ENCODE measurements at regions not wholly inside any gene's neighbourhood (a gene's known extent, or its start where the extent isn't known, plus 50 kb on each side); places are given as distances from the start of the nearest gene placed in this dataset.

DNA sequence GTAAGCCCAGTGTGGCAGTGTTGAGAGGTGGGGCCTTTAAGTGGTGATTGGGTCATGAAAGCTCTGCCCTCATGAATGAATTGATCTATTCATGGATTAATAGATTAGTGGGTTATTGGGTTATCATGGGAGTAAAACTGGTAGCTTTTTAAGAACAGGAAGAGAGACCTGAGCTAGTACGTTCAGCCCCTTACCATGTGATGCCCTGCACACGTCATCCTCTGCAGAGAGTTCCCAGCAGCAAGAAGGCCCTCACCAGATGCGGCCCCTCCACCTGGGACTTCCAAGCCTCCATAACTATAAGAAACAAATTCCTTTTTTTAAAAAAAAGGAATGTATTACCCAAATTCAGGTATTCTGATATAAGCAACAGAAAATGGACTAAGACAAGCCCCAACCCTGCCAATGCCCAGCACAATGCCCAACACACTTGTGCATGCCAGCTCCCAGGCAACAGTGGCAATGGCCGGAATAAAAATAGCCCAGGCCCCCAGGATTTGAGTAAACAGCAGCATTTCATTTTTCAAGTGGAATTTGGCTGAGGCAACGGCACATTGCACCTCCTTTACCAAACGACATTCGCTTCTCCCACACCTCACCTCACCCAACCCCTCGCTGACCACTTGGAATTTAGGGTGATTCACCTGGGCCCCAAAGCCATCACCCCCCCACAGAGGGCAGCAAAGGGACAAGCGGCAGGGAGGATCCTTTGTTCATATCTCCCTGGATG, 215.9 kb downstream of the TOMM20 start:
- H3K27ac ChIP-seq (ENCODE audit: low read depth, low read length), result no peak overlapping the region
- no peaks in the 10 kb centered on the region for H3K79me2 ChIP-seq (ENCODE audit: insufficient read depth, low read length)
- no peak for DNase-seq (ENCODE audit: low read depth, low spot score)
- ChIA-PET POLR2A (no interaction called here), CTCF (no interaction called here), RAD21 (ENCODE audit: low non-redundant PET in 1 of 2, low total read pairs in 2 of 2, uncharacterized antibody in 2 of 2, unreplicated experiment in 2 of 2) (no interaction called here)
- no peaks in the 10 kb centered on the region for H3K27me3 ChIP-seq (ENCODE audit: insufficient read depth, low read length)
- intact Hi-C loops (cut with micrococcal nuclease), result no loop called here
- H3K9ac ChIP-seq (ENCODE audit: low read length), result no peak overlapping the region
- no peaks in the 10 kb centered on the region for H3K9me2 ChIP-seq (ENCODE audit: insufficient read depth)
- TF ChIP-seq, protein P1, sequence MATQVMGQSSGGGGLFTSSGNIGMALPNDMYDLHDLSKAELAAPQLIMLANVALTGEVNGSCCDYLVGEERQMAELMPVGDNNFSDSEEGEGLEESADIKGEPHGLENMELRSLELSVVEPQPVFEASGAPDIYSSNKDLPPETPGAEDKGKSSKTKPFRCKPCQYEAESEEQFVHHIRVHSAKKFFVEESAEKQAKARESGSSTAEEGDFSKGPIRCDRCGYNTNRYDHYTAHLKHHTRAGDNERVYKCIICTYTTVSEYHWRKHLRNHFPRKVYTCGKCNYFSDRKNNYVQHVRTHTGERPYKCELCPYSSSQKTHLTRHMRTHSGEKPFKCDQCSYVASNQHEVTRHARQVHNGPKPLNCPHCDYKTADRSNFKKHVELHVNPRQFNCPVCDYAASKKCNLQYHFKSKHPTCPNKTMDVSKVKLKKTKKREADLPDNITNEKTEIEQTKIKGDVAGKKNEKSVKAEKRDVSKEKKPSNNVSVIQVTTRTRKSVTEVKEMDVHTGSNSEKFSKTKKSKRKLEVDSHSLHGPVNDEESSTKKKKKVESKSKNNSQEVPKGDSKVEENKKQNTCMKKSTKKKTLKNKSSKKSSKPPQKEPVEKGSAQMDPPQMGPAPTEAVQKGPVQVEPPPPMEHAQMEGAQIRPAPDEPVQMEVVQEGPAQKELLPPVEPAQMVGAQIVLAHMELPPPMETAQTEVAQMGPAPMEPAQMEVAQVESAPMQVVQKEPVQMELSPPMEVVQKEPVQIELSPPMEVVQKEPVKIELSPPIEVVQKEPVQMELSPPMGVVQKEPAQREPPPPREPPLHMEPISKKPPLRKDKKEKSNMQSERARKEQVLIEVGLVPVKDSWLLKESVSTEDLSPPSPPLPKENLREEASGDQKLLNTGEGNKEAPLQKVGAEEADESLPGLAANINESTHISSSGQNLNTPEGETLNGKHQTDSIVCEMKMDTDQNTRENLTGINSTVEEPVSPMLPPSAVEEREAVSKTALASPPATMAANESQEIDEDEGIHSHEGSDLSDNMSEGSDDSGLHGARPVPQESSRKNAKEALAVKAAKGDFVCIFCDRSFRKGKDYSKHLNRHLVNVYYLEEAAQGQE (IDR thresholded peaks at IDR 0.05; ENCODE audit: low read depth), result no peak
- no peak for TF ChIP-seq RAD21 (IDR thresholded peaks at IDR 0.05; ENCODE audit: low read depth)
- no peak for TF ChIP-seq SRF (IDR thresholded peaks at IDR 0.05; ENCODE audit: low read depth)
- TF ChIP-seq FOSL1 (IDR thresholded peaks at IDR 0.05; ENCODE audit: low read depth), result no peak
- TF ChIP-seq, protein P2, sequence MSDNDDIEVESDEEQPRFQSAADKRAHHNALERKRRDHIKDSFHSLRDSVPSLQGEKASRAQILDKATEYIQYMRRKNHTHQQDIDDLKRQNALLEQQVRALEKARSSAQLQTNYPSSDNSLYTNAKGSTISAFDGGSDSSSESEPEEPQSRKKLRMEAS (IDR thresholded peaks at IDR 0.05), result no peak
- TF ChIP-seq POLR2A (IDR thresholded peaks at IDR 0.05; ENCODE audit: borderline replicate concordance, extremely low read depth, insufficient read depth, insufficient read length), result no peak
- TF ChIP-seq EZH2 (IDR thresholded peaks at IDR 0.05), result no peak
- no peak for TF ChIP-seq TCF7L2 (IDR thresholded peaks at IDR 0.05; ENCODE audit: borderline replicate concordance, extremely low read depth, insufficient read depth, insufficient read length)
- no peak for TF ChIP-seq YY1 (IDR thresholded peaks at IDR 0.05; ENCODE audit: extremely low read depth, insufficient replicate concordance, low read depth, low read length)
- TF ChIP-seq, protein P3, sequence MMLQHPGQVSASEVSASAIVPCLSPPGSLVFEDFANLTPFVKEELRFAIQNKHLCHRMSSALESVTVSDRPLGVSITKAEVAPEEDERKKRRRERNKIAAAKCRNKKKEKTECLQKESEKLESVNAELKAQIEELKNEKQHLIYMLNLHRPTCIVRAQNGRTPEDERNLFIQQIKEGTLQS (IDR thresholded peaks at IDR 0.05), result no peak
- TF ChIP-seq, protein P4, sequence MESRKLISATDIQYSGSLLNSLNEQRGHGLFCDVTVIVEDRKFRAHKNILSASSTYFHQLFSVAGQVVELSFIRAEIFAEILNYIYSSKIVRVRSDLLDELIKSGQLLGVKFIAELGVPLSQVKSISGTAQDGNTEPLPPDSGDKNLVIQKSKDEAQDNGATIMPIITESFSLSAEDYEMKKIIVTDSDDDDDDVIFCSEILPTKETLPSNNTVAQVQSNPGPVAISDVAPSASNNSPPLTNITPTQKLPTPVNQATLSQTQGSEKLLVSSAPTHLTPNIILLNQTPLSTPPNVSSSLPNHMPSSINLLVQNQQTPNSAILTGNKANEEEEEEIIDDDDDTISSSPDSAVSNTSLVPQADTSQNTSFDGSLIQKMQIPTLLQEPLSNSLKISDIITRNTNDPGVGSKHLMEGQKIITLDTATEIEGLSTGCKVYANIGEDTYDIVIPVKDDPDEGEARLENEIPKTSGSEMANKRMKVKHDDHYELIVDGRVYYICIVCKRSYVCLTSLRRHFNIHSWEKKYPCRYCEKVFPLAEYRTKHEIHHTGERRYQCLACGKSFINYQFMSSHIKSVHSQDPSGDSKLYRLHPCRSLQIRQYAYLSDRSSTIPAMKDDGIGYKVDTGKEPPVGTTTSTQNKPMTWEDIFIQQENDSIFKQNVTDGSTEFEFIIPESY (IDR thresholded peaks at IDR 0.05; ENCODE audit: extremely low read depth, insufficient replicate concordance, low read length), result no peak
- no peak for TF ChIP-seq CBX3 (IDR thresholded peaks at IDR 0.05; ENCODE audit: low read depth)
- no peak for TF ChIP-seq EGR1 (IDR thresholded peaks at IDR 0.05; ENCODE audit: low read depth)
- no peak for TF ChIP-seq POLR2AphosphoS5 (IDR thresholded peaks at IDR 0.05; ENCODE audit: low read depth, low read length)
- no peak for TF ChIP-seq ZFX (IDR thresholded peaks at IDR 0.05)
- TF ChIP-seq ZNF274 (IDR thresholded peaks at IDR 0.05; ENCODE audit: low read depth, low read length), result no peak
- TF ChIP-seq SP1 (IDR thresholded peaks at IDR 0.05; ENCODE audit: low read depth), result no peak
- TF ChIP-seq, protein P5, sequence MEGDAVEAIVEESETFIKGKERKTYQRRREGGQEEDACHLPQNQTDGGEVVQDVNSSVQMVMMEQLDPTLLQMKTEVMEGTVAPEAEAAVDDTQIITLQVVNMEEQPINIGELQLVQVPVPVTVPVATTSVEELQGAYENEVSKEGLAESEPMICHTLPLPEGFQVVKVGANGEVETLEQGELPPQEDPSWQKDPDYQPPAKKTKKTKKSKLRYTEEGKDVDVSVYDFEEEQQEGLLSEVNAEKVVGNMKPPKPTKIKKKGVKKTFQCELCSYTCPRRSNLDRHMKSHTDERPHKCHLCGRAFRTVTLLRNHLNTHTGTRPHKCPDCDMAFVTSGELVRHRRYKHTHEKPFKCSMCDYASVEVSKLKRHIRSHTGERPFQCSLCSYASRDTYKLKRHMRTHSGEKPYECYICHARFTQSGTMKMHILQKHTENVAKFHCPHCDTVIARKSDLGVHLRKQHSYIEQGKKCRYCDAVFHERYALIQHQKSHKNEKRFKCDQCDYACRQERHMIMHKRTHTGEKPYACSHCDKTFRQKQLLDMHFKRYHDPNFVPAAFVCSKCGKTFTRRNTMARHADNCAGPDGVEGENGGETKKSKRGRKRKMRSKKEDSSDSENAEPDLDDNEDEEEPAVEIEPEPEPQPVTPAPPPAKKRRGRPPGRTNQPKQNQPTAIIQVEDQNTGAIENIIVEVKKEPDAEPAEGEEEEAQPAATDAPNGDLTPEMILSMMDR (IDR thresholded peaks at IDR 0.05 in 2 of 3, conservative IDR thresholded peaks at IDR 0.05 in 1 of 3; ENCODE audit: borderline replicate concordance in 1 of 3, insufficient read depth in 1 of 3, low read depth in 2 of 3, low read length in 2 of 3), result no peak
- no peak for TF ChIP-seq ELF1 (IDR thresholded peaks at IDR 0.05; ENCODE audit: borderline replicate concordance, low read depth)
- no peak for TF ChIP-seq SIN3A (IDR thresholded peaks at IDR 0.05; ENCODE audit: low read depth)
- no peak for ATAC-seq
- no peaks in the 10 kb centered on the region for H3K36me3 ChIP-seq (ENCODE audit: control insufficient read depth in 1 of 2, insufficient read depth in 2 of 2, low read length in 2 of 2)
- no peak overlapping the region for H2AFZ ChIP-seq (ENCODE audit: low read depth, low read length, poor library complexity, severe bottlenecking)
- no peaks in the 10 kb centered on the region for H3K9me3 ChIP-seq (ENCODE audit: control insufficient read depth in 1 of 2, insufficient read depth in 1 of 2, low read depth in 1 of 2, low read length in 2 of 2)
- H3K4me1 ChIP-seq (ENCODE audit: control insufficient read depth in 1 of 2, insufficient read depth in 2 of 2, low read length in 2 of 2), result no peaks in the 10 kb centered on the region
- H3K4me3 ChIP-seq (replicated peaks in 1 of 2; ENCODE audit: low read depth in 1 of 2, low read length in 2 of 2), result no peak overlapping the region
- no peak overlapping the region for H3K4me2 ChIP-seq (ENCODE audit: low read length)
- no peaks in the 10 kb centered on the region for H4K20me1 ChIP-seq (ENCODE audit: insufficient read depth)
- BruUV-seq (replicated peaks), result no TSS peak
